HG03354 (cell line): ENCODE measurements at regions not wholly inside any gene's neighbourhood (a gene's known extent, or its start where the extent isn't known, plus 50 kb on each side); places are given as distances from the start of the nearest gene placed in this dataset.

Experiments
- ATAC-seq: cut with Tn5 transposase; IDR thresholded peaks from one replicate; pipeline ENCODE4 v1.9.1; 2021; ENCODE audit warnings: mild to moderate bottlenecking; ENCODE audit not compliant: unreplicated experiment, poor library complexity, severe bottlenecking

- no peak for ATAC-seq
Observed at GRCh38 chr1:195604287-195604686, 1004.0 kb downstream of the KCNT2 start.

GRCh38 chr1:195597891-195598290 is 1010.3 kb downstream of the KCNT2 start:
- ATAC-seq, result no peak

DNA sequence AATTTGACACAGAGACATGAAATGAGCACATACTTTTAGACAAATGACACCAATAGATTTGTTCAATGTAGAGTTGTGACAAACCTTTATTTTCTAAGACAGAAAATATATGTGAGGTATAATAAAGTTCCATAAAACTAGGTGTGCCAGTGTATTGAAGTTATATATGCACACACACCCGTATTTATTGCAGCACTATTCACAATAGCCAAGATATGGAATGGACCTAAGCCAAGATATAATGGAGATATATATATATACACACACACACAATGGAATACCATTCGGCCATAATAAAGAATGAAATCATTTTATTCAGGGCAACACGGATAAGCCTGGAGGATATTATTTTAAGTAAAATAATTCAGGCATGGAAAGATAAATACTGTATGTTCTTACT is 1013.5 kb downstream of the KCNT2 start:
- no peak for ATAC-seq

DNA sequence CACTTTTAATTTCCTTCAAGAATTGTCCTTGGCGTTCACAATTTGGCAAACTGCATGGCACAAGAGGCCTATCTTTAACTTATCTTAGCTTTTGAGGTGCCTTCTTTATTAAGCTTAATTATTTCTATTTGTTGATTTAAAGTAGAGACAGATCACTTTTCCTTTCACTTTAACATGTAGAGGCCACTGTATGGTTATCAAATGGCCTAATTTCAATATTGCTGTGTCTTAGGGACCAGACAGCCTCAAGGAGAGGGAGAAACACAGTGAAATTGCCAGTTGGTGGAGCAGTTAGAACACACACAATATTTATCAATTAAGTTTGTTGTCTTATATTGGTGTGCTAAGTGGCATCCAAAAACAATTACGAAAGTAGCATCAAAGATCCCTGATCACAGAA is 1013.9 kb downstream of the KCNT2 start:
- no peak for ATAC-seq

GRCh38 chr1:195591917-195592672 is 1016.1 kb downstream of the KCNT2 start:
- no peak for ATAC-seq

GRCh38 chr1:195590649-195591048 is 1017.6 kb downstream of the KCNT2 start:
- ATAC-seq, result no peak

DNA sequence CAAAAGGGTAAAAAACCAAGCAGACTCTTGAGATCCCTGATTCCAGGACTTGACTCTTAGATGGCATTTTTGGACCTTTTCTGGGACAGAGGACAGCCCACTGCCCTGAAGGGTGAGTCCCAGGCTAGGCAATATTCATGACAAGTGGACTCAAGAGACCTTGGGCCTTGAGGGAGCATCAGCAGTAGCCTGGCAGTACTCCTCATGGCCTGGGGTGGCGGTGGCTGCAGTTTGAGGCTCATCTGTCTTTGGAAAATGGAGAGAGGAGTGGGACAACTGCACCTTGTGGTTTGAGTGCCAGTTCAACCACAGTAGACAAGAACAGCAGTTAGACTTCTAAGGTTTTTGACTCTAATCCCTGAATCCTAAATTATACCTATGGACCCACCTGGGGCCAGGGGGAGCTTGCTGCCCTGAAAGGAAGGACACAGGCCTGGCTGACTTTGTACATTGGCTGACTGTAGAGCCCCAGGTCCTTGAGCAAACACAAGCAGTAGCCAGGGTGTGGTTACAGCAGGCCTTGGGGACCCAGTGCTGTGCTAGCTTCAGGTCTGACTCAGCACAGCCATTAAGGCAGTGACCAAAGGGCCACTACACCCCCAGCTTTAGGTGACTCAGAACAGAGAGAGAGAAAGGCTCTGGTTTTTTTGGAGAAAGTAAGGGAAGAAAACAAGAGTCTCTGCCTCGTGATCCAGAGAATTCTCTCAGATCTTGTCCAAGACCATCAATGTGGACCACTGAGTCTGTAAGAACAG is 1023.2 kb downstream of the KCNT2 start:
- ATAC-seq, result no peak

GRCh38 chr1:195580988-195581387 is 1027.3 kb downstream of the KCNT2 start:
- peak; percentile 83 for ATAC-seq

GRCh38 chr1:195577748-195578147 is 1030.5 kb downstream of the KCNT2 start:
- no peak for ATAC-seq

DNA sequence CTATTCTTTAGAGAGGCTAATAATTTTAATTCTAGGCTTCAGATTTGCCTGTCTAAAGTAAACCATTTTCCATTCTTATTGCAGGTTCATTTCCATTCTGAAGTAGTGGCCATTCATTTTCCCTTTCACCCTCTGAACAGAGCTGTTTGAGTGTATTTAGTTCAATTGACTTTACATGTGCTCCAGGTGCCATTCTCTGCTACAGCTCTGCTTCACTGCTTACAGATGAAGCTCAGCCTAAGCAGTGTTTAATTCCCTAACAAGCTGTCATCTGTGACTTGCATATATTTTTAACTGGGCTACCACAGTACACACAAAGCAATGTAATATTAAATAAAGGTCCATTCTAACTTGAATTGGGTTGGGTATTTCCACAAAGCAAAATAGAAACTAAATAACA is 1031.6 kb downstream of the KCNT2 start:
- ATAC-seq, result no peak

DNA sequence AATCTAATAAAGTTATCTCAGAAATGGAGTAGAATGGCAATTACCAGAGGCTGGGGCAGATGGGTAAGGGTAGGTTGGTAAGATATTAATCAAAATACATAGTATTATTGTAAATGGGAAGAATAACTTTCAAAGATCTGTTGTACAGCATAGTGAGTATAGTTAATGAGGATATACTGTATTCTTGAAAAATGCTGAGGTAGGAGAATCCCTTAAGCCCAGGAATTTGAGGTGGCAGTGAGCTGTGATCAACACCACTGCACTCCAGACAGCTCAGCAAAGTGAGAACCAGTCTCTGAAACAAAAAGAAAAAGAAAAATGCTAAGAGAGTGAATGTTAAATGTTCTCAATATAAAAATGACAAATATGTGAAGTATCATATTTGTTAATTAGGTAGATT is 1033.7 kb downstream of the KCNT2 start:
- ATAC-seq, result no peak

DNA sequence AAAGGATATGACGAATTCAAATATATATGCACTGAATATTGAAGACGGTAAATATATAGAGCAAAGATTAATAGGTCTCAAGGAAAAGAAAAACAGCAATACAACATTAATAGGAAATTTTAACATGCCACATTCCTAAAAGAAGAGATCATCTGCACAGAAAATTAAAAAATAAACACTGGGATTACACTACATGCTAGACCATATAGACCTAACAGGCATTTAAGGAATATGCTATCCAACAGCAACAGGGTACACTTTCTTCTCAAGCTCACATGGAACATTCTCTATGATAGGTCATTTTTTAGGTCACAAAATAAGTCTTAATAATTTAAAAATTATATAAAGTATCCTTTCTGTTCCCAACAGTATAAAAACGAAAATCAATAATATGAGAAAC is 1038.3 kb downstream of the KCNT2 start:
- no peak for ATAC-seq

- no peak for ATAC-seq
Observed at GRCh38 chr1:195568389-195568788, 1039.9 kb downstream of the KCNT2 start.

- ATAC-seq, result no peak
Observed at GRCh38 chr1:195562074-195562473, 1046.2 kb downstream of the KCNT2 start.

- no peak for ATAC-seq
Observed at GRCh38 chr1:195550071-195550862, 1058.0 kb downstream of the KCNT2 start.

DNA sequence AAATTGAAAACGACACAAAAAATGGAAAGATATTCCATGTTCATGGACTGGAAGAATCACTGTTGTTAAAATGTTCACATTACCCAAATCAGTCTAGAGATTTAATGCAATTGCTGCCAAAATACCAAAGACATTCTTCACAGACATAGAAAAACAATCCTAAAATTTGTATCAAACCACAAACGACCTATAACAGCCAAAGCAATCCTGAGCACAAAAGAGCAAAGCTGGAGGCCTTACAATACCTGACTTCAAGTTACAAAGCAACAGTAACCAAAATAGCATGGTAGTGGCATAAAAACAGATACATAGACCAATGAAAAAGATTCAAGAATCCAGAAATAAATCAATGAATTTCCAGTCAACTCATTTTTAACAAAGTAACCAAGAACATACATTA is 1077.3 kb downstream of the KCNT2 start:
- no peak for ATAC-seq

DNA sequence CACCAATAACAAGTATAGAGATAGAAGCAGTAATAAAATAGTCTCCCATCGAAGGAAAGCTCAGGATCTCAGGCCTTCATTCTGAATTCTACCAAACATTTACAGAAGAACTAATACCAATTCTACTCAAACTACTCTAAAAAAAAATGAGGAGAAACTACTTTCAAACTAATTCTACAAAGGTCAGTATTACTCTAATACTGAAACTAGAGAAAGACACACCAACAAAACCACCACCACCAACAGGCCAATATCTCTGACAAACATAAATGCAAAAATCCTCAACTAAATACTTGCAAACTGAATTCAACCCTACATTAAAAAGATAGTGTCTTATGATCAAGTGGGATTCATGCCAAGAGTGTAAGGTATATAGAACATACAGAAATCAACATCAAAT is 1078.4 kb downstream of the KCNT2 start:
- no peak for ATAC-seq

- no peak for ATAC-seq
Observed at GRCh38 chr1:195520757-195521156, 1087.5 kb downstream of the KCNT2 start.

- no peak for ATAC-seq
Observed at GRCh38 chr1:195516036-195516435, 1092.2 kb downstream of the KCNT2 start.

- ATAC-seq, result no peak
Observed at GRCh38 chr1:195511501-195511900, 1096.7 kb downstream of the KCNT2 start.

DNA sequence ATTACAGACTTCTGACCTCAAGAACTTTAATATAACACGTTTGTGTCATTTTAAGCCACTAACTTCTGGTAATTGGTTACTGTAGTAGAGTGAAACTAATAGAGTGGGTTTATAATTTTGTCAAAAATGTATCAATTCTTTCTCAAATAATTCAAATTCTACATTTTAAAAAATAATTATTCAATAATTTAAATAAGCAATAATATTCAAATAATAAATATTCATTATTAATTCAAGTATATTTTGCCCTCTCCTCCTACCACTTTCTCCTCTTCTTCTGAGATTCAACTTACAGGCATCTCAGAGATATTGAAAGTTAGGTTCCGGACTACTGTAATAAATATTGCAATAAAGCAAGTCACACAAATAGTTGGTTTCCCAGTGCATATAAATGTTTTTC is 1107.1 kb downstream of the KCNT2 start:
- ATAC-seq, result no peak
